H9 (cell line): ENCODE measurements at regions not wholly inside any gene's neighbourhood (a gene's known extent, or its start where the extent isn't known, plus 50 kb on each side); places are given as distances from the start of the nearest gene placed in this dataset.

ENCODE experiments used
- DNase-seq: peaks from one replicate; pipeline ENCODE4 v3.0.0-alpha.2; 2017
- H2AFZ ChIP-seq: one replicate; pipeline ENCODE4 v1.6.1; 2013; ENCODE audit warnings: mild to moderate bottlenecking, low read length, control low read depth, moderate library complexity
- H2AK5ac ChIP-seq: 2 replicates; pipeline ENCODE4 v1.6.1; 2013; ENCODE audit warnings: low read length, control low read depth, mixed read lengths; ENCODE audit not compliant: insufficient read length
- H2BK120ac ChIP-seq: one replicate; pipeline ENCODE4 v1.6.1; 2013; ENCODE audit warnings: low read depth, mild to moderate bottlenecking, low read length, control low read depth, inconsistent platforms; ENCODE audit not compliant: poor library complexity, severe bottlenecking
- H2BK12ac ChIP-seq: 2 replicates; pipeline ENCODE4 v1.6.1; 2013; ENCODE audit warnings: low read length, control low read depth, mixed read lengths, low read depth; ENCODE audit not compliant: insufficient read length
- H2BK15ac ChIP-seq: 2 replicates; pipeline ENCODE4 v1.6.1; 2013; ENCODE audit warnings: low read depth, low read length, control low read depth
- H2BK20ac ChIP-seq: one replicate; pipeline ENCODE4 v1.6.1; 2013; ENCODE audit warnings: low read depth, mild to moderate bottlenecking, low read length, control low read depth, inconsistent platforms; ENCODE audit not compliant: poor library complexity, severe bottlenecking
- H2BK5ac ChIP-seq: 2 replicates; pipeline ENCODE4 v1.6.1; 2013; ENCODE audit warnings: low read length, control low read depth, mixed read lengths; ENCODE audit not compliant: insufficient read length
- H3K14ac ChIP-seq: 2 replicates; pipeline ENCODE4 v1.6.1; 2013; ENCODE audit warnings: low read length, control low read depth; ENCODE audit not compliant: insufficient read depth
- H3K18ac ChIP-seq: 2 replicates; pipeline ENCODE4 v1.6.1; 2013; ENCODE audit warnings: low read depth, mild to moderate bottlenecking, mixed read lengths, low read length, control low read depth; ENCODE audit not compliant: insufficient read length
- H3K23ac ChIP-seq: 2 replicates; pipeline ENCODE4 v1.6.1; 2013; ENCODE audit warnings: low read length, control low read depth, mixed read lengths, low read depth; ENCODE audit not compliant: insufficient read length
- H3K23me2 ChIP-seq: 2 replicates; pipeline ENCODE4 v1.6.1; 2013; ENCODE audit warnings: low read depth, mild to moderate bottlenecking, mixed read lengths, low read length, control low read depth; ENCODE audit not compliant: insufficient read length, poor library complexity, severe bottlenecking
- H3K27ac ChIP-seq: 2 replicates; pipeline ENCODE4 v1.5.1; 2013; ENCODE audit warnings: low read length, control low read depth, mixed read lengths, low read depth; ENCODE audit not compliant: insufficient read length
- H3K27me3 ChIP-seq: 2 replicates; pipeline ENCODE4 v1.6.1; 2013; ENCODE audit warnings: low read length, control low read depth, inconsistent platforms; ENCODE audit not compliant: insufficient read depth
- H3K4ac ChIP-seq: 2 replicates; pipeline ENCODE4 v1.6.1; 2013; ENCODE audit warnings: low read depth, mild to moderate bottlenecking, control low read depth, inconsistent platforms, low read length, moderate library complexity
- H3K4me1 ChIP-seq: 2 replicates; pipeline ENCODE4 v1.6.1; 2013; ENCODE audit warnings: low read length, control low read depth, inconsistent platforms; ENCODE audit not compliant: insufficient read depth
- H3K4me2 ChIP-seq: 2 replicates; pipeline ENCODE4 v1.6.1; 2013; ENCODE audit warnings: low read length, control low read depth, mixed read lengths; ENCODE audit not compliant: insufficient read length, insufficient read depth
- H3K56ac ChIP-seq: 2 replicates; pipeline ENCODE4 v1.6.1; 2013; ENCODE audit warnings: low read depth, mild to moderate bottlenecking, mixed read lengths, low read length, control low read depth; ENCODE audit not compliant: insufficient read length
- H3K79me1 ChIP-seq: 2 replicates; pipeline ENCODE4 v1.6.1; 2013; ENCODE audit warnings: low read depth, mild to moderate bottlenecking, moderate library complexity, low read length, control low read depth, inconsistent platforms; ENCODE audit not compliant: insufficient read depth, poor library complexity, severe bottlenecking
- H3K79me2 ChIP-seq: 2 replicates; pipeline ENCODE4 v1.6.1; 2013; ENCODE audit warnings: low read length, control low read depth, inconsistent platforms; ENCODE audit not compliant: insufficient read depth
- H3K9ac ChIP-seq: 2 replicates; pipeline ENCODE4 v1.6.1; 2013; ENCODE audit warnings: low read length, control low read depth, mixed read lengths; ENCODE audit not compliant: insufficient read length; ENCODE audit errors: extremely low read depth
- H3K9me3 ChIP-seq: one replicate; pipeline ENCODE4 v1.6.1; 2013; ENCODE audit warnings: low read depth, low read length, inconsistent platforms; ENCODE audit not compliant: control insufficient read depth
- H3T11ph ChIP-seq: one replicate; pipeline ENCODE4 v1.6.1; 2013; ENCODE audit warnings: mild to moderate bottlenecking, low read length, control low read depth, inconsistent platforms
- H4K20me1 ChIP-seq: one replicate; pipeline ENCODE4 v1.6.1; 2013; ENCODE audit not compliant: control insufficient read depth, insufficient read length, insufficient read depth
- H4K5ac ChIP-seq: 2 replicates; pipeline ENCODE4 v1.6.1; 2013; ENCODE audit warnings: low read depth, mild to moderate bottlenecking, mixed read lengths, low read length, control low read depth; ENCODE audit not compliant: insufficient read length
- H4K8ac ChIP-seq: replicated peaks from 2 replicates; pipeline ENCODE4 v1.6.1; 2013; ENCODE audit warnings: low read length, control low read depth, mixed read lengths, low read depth; ENCODE audit not compliant: insufficient read length
- H4K91ac ChIP-seq: 2 replicates; pipeline ENCODE4 v1.6.1; 2013; ENCODE audit warnings: low read depth, mild to moderate bottlenecking, moderate library complexity, mixed read lengths, low read length, control low read depth; ENCODE audit not compliant: insufficient read length
- H3K27ac Mint-ChIP-seq, 3 experiments: 2 replicates in 2 of 3; 3 replicates in 1 of 3; pipeline ENCODE4 v1.8.0; 2020 to 2021; ENCODE audit warnings: mixed read lengths in 3 of 3, mild to moderate bottlenecking in 1 of 3, moderate library complexity in 1 of 3
- H3K27me3 Mint-ChIP-seq: 2 replicates; pipeline ENCODE4 v1.8.0; 2021; ENCODE audit warnings: low read depth, mild to moderate bottlenecking, moderate library complexity, mixed read lengths
- H3K36me3 Mint-ChIP-seq, 3 experiments: 2 replicates in 2 of 3; 3 replicates in 1 of 3; pipeline ENCODE4 v1.8.0; 2020 to 2021; ENCODE audit warnings: low read depth in 3 of 3, mixed read lengths in 3 of 3; ENCODE audit not compliant: insufficient read depth in 1 of 3
- H3K4me1 Mint-ChIP-seq, 2 experiments: 2 replicates each; pipeline ENCODE4 v1.8.0; 2020; ENCODE audit warnings: mixed read lengths in 2 of 2
- H3K4me3 Mint-ChIP-seq, 2 experiments: 2 replicates in 1 of 2; 3 replicates in 1 of 2; pipeline ENCODE4 v1.8.0; 2020 to 2021; ENCODE audit warnings: mild to moderate bottlenecking in 2 of 2, mixed read lengths in 2 of 2, moderate library complexity in 1 of 2
- H3K9me3 Mint-ChIP-seq, 2 experiments: 2 replicates in 1 of 2; 3 replicates in 1 of 2; pipeline ENCODE4 v1.8.0; 2020; ENCODE audit warnings: mild to moderate bottlenecking in 2 of 2, mixed read lengths in 2 of 2, moderate library complexity in 1 of 2
- WGBS: extraction: QIAGEN DNeasy Blood & Tissue Kit; methylation state at CpG from one replicate; pipeline ENCODE4 v1.1.7; 2013; ENCODE audit warnings: missing lambda C conversion rate, low lambda C conversion rate, mixed read lengths; ENCODE audit not compliant: insufficient read length; ENCODE audit errors: extremely low coverage; 5-methylcytosine and 5-hydroxymethylcytosine counted together
- TF ChIP-seq, protein P1 (sequence below): fragments of 200-600 bp; sonication (generic); conservative IDR thresholded peaks from 3 replicates; pipeline ENCODE4 v1.8.0; 2021; ENCODE audit warnings: antibody characterized with exemption, mild to moderate bottlenecking

DNA sequence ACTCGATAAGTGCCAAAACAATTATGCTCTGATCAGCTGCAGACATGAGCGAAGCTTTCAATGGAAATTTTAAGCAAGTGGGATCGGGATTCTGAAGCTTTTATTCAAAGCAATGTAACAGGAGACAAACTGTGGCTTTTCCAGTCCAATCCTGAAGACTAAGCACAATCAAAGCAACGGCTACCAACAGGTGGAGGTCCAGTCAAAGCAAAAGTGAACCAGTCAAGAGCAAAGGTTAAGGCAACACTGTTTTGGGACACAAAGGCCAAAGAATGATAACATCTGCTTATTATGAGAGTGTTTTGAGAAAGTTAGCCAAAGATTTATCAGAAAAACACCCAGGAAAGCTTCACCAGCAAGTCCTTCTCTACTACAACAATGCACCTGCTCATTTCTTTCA lies 170.1 kb downstream of the SEC16B start:
- H2AK5ac ChIP-seq, result no peak overlapping the region
- H2BK12ac ChIP-seq, result no peak overlapping the region
- H3K27me3 ChIP-seq, result no peaks in the 10 kb centered on the region
- H3K18ac ChIP-seq, result no peak overlapping the region
- no CpG with 5 or more reads among the region's 4 CpGs for WGBS
- H2BK20ac ChIP-seq, result no peak overlapping the region
- no peak overlapping the region for H3K14ac ChIP-seq
- no peaks in the 10 kb centered on the region for H3K79me1 ChIP-seq
- Mint-ChIP-seq H3K9me3 (peaks cover 9 to 15% of the 10 kb centered on the region in 2 experiments), H3K27ac (no peak overlapping the region), H3K4me3 (no peak overlapping the region), H3K27me3 (peaks cover 4% of the 10 kb centered on the region; the same call in 1 of the 2 replicates), H3K36me3 (peaks cover 5 to 12% (median 7%) of the 10 kb centered on the region in 3 experiments; a peak in 5 of 7 replicates), H3K4me1 (peaks cover 19 to 31% of the 10 kb centered on the region in 2 experiments)
- no peak overlapping the region for H3K56ac ChIP-seq
- no peaks in the 10 kb centered on the region for H3K23me2 ChIP-seq
- no peak overlapping the region for H3T11ph ChIP-seq
- H2BK15ac ChIP-seq, result no peak overlapping the region
- no peak overlapping the region for H4K8ac ChIP-seq
- H3K4me1 ChIP-seq, result peaks cover 5% of the 10 kb centered on the region; the same call in 1 of the 2 replicates
- H3K9ac ChIP-seq, result no peak overlapping the region
- H3K27ac ChIP-seq, result no peak overlapping the region
- DNase-seq, result no peak
- TF ChIP-seq, protein P1, sequence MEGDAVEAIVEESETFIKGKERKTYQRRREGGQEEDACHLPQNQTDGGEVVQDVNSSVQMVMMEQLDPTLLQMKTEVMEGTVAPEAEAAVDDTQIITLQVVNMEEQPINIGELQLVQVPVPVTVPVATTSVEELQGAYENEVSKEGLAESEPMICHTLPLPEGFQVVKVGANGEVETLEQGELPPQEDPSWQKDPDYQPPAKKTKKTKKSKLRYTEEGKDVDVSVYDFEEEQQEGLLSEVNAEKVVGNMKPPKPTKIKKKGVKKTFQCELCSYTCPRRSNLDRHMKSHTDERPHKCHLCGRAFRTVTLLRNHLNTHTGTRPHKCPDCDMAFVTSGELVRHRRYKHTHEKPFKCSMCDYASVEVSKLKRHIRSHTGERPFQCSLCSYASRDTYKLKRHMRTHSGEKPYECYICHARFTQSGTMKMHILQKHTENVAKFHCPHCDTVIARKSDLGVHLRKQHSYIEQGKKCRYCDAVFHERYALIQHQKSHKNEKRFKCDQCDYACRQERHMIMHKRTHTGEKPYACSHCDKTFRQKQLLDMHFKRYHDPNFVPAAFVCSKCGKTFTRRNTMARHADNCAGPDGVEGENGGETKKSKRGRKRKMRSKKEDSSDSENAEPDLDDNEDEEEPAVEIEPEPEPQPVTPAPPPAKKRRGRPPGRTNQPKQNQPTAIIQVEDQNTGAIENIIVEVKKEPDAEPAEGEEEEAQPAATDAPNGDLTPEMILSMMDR, result no peak
- no peak overlapping the region for H4K5ac ChIP-seq
- no peak overlapping the region for H3K23ac ChIP-seq
- H3K9me3 ChIP-seq, result peaks cover 5% of the 10 kb centered on the region
- no peak overlapping the region for H2BK5ac ChIP-seq
- no peak overlapping the region for H3K4me2 ChIP-seq
- no peak overlapping the region for H3K4ac ChIP-seq
- H3K79me2 ChIP-seq, result no peaks in the 10 kb centered on the region
- no peak overlapping the region for H2BK120ac ChIP-seq
- H4K20me1 ChIP-seq, result peaks cover 2% of the 10 kb centered on the region
- no peak overlapping the region for H4K91ac ChIP-seq
- H2AFZ ChIP-seq, result no peak overlapping the region
